GM20000 (cell line): ENCODE measurements at regions not wholly inside any gene's neighbourhood (a gene's known extent, or its start where the extent isn't known, plus 50 kb on each side); places are given as distances from the start of the nearest gene placed in this dataset.

ENCODE experiments used
- DNase-seq: peaks from one replicate; pipeline ENCODE4 v3.0.0; 2012; ENCODE audit warnings: low spot score
- TF ChIP-seq, protein P1 (sequence below): IDR thresholded peaks from 2 replicates; pipeline ENCODE4 v1.5.1; 2012; ENCODE audit warnings: mild to moderate bottlenecking, control low read depth; ENCODE audit errors: extremely low read depth, missing control alignments

GRCh38 chr1:193649587-193649986, 463.2 kb upstream of the B3GALT2 start:
- no peak for DNase-seq
- TF ChIP-seq, protein P1, sequence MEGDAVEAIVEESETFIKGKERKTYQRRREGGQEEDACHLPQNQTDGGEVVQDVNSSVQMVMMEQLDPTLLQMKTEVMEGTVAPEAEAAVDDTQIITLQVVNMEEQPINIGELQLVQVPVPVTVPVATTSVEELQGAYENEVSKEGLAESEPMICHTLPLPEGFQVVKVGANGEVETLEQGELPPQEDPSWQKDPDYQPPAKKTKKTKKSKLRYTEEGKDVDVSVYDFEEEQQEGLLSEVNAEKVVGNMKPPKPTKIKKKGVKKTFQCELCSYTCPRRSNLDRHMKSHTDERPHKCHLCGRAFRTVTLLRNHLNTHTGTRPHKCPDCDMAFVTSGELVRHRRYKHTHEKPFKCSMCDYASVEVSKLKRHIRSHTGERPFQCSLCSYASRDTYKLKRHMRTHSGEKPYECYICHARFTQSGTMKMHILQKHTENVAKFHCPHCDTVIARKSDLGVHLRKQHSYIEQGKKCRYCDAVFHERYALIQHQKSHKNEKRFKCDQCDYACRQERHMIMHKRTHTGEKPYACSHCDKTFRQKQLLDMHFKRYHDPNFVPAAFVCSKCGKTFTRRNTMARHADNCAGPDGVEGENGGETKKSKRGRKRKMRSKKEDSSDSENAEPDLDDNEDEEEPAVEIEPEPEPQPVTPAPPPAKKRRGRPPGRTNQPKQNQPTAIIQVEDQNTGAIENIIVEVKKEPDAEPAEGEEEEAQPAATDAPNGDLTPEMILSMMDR, result no peak

- TF ChIP-seq, protein P1, result no peak
- no peak for DNase-seq
Measured at GRCh38 chr1:193634876-193635275, 448.5 kb upstream of the B3GALT2 start.

- TF ChIP-seq, protein P1, result no peak
- no peak for DNase-seq
Measured at GRCh38 chr1:193634470-193634869, 448.1 kb upstream of the B3GALT2 start.

DNA sequence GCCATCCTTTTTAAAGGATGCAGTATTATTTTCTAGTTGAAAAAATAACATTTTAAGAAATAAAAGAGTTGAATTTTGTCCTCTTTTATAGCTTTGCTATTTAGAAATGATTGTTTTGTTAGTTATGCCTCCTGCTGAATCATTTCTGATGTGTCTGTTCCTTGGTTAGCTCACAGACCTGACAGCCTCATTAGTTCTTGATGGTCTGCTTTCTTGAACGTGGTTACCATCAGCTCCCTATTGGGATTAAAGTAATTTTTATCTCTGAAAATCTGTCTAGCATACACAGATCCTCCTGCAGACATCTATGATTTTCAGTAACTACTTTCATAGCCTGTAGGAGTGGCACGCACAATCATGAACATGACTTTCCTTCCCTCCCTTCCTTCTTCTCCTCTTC, 447.6 kb upstream of the B3GALT2 start:
- no peak for DNase-seq
- TF ChIP-seq, protein P1, result no peak

DNA sequence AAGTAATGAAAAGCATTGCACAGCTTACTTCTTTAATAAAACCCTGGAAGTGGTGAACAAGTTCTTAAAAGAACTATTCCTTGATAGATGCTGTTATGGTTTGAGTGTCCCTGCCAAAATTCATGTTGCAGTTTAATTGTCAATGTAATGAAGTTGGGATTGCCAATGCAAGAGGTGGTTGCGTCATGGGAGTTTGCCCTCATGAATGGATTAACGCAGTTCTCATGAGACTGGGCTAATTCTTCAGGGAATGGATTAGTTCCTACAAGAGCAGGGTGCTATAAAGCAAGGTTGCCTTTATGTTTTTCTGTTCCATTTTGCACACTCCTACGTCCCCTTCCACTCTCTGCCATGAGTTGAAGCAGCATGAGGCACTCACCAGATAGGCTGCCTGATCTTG, 446.7 kb upstream of the B3GALT2 start:
- DNase-seq, result no peak
- TF ChIP-seq, protein P1, result no peak

DNA sequence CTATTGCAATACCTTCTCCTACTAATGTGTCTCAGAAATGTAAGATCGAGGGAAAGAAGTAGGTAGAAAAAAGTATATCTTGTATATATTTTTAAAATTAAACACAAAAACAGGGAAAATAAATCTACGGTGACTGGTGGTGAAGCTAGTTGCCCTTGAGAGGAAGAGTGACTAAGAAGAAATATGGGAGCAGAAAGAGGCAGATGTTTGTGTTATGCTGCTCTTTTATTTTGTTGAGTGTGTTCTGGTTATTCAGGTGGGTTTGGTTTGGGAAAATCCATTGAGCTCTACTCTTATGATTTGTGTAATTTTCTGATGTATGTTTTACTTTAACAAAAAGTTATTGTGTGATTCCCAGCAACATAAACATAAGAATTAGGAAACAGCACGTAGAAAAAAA, 444.9 kb upstream of the B3GALT2 start:
- TF ChIP-seq, protein P1, result no peak

GRCh38 chr1:193629875-193630274, 443.5 kb upstream of the B3GALT2 start:
- DNase-seq, result no peak
- TF ChIP-seq, protein P1, result no peak

More for the DNA sequence above, 444.9 kb upstream of the B3GALT2 start:
- no peak for DNase-seq
